HG02623 (cell line): ENCODE measurements at regions not wholly inside any gene's neighbourhood (a gene's known extent, or its start where the extent isn't known, plus 50 kb on each side); places are given as distances from the start of the nearest gene placed in this dataset.

Experiments used
- ATAC-seq: cut with Tn5 transposase; IDR thresholded peaks from one replicate; pipeline ENCODE4 v1.9.1; 2021; ENCODE audit warnings: moderate library complexity; ENCODE audit not compliant: unreplicated experiment

GRCh38 chr12:59927032-59927431, 331.2 kb downstream of the SLC16A7 start:
- ATAC-seq = no peak

GRCh38 chr12:59928416-59928815, 332.6 kb downstream of the SLC16A7 start:
- ATAC-seq = no peak

- no peak for ATAC-seq
Measured at GRCh38 chr12:59929110-59929509, 333.3 kb downstream of the SLC16A7 start.

- ATAC-seq = no peak
Measured at GRCh38 chr12:59934486-59934885, 338.7 kb downstream of the SLC16A7 start.

- ATAC-seq = no peak
Measured at GRCh38 chr12:59936534-59936933, 340.7 kb downstream of the SLC16A7 start.

GRCh38 chr12:59937148-59937547, 341.3 kb downstream of the SLC16A7 start:
- no peak for ATAC-seq

- ATAC-seq = no peak
Measured at GRCh38 chr12:59938190-59938962, 342.5 kb downstream of the SLC16A7 start.

- no peak for ATAC-seq
Measured at GRCh38 chr12:59940631-59941342, 345.0 kb downstream of the SLC16A7 start.

- no peak for ATAC-seq
Measured at GRCh38 chr12:59941461-59941860, 345.6 kb downstream of the SLC16A7 start.

GRCh38 chr12:59944177-59944576, 348.3 kb downstream of the SLC16A7 start:
- no peak for ATAC-seq

GRCh38 chr12:59946635-59947034, 350.8 kb downstream of the SLC16A7 start:
- no peak for ATAC-seq

GRCh38 chr12:59963546-59963945, 367.7 kb downstream of the SLC16A7 start:
- no peak for ATAC-seq

- no peak for ATAC-seq
Measured at GRCh38 chr12:59972905-59973304, 377.1 kb downstream of the SLC16A7 start.

- ATAC-seq = no peak
Measured at GRCh38 chr12:59973515-59973914, 377.7 kb downstream of the SLC16A7 start.

- no peak for ATAC-seq
Measured at GRCh38 chr12:59977779-59978178, 381.9 kb downstream of the SLC16A7 start.

GRCh38 chr12:59980476-59980875, 384.6 kb downstream of the SLC16A7 start:
- no peak for ATAC-seq

- no peak for ATAC-seq
Measured at GRCh38 chr12:59999291-59999690, 403.5 kb downstream of the SLC16A7 start.

- no peak for ATAC-seq
Measured at GRCh38 chr12:60010486-60010885, 414.7 kb downstream of the SLC16A7 start.

GRCh38 chr12:60012659-60013058, 416.8 kb downstream of the SLC16A7 start:
- ATAC-seq = no peak

- ATAC-seq = no peak
Measured at GRCh38 chr12:60014436-60014835, 418.6 kb downstream of the SLC16A7 start.

GRCh38 chr12:60020068-60020467, 424.2 kb downstream of the SLC16A7 start:
- no peak for ATAC-seq

GRCh38 chr12:60021235-60021634, 425.4 kb downstream of the SLC16A7 start:
- no peak for ATAC-seq
